ENCODE measurements at regions not wholly inside any gene's neighbourhood (a gene's known extent, or its start where the extent isn't known, plus 50 kb on each side); places are given as distances from the start of the nearest gene placed in this dataset.
"Not testable (repeated sequence)": the region's sequence is repeated elsewhere in the genome, so short reads cannot be mapped to it uniquely, and the experiment has no call there.

DNA sequence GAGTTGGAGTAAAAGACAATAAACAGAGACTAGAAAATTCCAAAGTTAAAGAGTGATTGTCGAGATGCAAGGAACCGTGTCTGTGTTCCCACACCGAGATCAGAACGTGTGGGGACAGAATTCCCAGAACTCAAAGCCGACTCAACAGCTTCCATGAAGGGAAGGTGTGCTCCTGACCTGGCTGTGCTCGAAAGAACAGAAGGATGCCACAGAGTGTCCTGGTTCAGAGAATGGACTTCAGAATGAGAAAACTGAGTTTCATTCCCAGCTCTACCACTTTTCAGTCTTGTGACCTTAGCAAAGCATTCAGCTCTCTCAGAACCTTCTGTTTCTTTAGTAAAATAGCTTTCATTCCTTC is 420.0 kb upstream of the SLC30A5 start:
- DNase-seq: no peak

- no peak for DNase-seq
Observed at GRCh38 chr5:68679041-68679440, 414.8 kb upstream of the SLC30A5 start.

DNA sequence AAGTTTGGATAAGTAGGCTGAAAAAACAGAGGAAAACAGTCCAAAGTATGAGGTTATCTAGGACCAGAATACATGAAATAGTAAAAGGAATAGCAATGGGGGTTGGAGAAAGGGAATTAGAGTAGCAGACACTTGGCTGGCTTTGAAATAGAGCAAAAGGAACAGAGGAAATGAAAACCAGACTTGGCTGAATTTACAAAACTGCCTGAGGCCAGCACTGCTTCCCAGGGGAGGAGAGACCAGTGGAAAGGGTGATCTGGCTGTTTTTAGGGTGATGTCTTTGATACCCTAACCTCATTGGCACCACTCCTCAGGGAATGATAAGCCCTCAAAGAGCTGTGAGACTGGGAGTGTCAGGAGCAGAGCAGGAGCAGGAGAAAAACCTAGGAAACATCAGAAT is 413.4 kb upstream of the SLC30A5 start:
- no peak for DNase-seq

DNA sequence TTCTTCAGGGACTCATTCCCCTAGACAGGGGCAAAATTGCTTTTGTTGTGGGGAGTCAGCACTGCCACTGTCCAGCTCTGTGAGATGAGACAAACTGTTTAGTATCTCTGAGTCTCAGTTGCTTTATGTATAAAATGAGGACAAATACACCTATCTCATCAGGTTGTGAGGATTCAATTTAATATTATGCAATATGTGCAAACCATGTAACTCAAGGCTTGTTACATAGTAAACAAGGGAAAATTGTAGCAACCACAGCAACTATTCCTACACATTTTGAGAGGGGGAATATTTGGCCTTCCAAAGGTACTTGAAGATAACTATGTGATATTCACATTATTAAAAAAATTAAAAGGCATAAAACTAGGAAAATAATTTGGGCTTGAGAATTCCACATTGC is 411.9 kb upstream of the SLC30A5 start:
- DNase-seq: no peak

- no peak for DNase-seq
Observed at GRCh38 chr5:68682400-68683160, 411.2 kb upstream of the SLC30A5 start.

GRCh38 chr5:68683632-68684036 is 410.2 kb upstream of the SLC30A5 start:
- no peak for DNase-seq

- DNase-seq: no peak
Observed at GRCh38 chr5:68685863-68686262, 408.0 kb upstream of the SLC30A5 start.

DNA sequence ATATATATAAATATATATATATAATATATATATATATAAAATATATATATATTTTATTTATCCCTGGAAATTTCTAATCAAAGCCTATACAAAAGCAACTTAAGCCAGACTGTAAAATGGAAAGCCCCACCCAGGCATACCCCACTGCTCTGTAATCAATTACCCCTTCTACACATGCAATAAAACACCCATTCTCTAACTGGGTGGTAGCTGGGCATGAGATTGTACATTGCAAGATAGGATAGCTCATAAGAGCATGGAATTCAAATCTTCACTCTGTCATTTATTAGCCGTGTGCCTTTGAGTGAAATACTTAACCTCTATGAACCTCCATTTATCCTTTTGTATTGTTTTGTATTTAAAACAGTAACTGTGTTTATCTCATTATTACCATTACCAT is 405.3 kb upstream of the SLC30A5 start:
- no peak for DNase-seq

DNA sequence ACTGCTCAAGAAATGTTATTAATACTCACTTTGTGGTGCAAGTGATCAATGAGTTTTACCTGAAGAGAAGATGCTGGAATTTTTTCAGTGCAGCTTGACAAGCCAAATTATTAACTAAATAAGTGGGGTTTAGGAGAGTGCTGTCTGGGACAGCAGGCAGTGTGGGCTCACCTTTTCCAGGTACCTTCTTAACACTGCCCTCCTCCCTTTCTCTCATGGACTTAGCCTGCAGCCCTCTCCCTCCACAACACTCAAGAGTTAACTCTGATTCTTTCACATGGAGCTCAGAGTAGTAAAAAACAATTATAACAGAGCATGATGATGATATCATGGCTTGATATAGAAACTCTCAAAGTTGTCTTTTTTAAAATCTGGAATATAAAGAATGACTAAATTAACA is 404.8 kb upstream of the SLC30A5 start:
- DNase-seq: no peak

GRCh38 chr5:68691874-68692273 is 401.9 kb upstream of the SLC30A5 start:
- DNase-seq: not testable (repeated sequence)

DNA sequence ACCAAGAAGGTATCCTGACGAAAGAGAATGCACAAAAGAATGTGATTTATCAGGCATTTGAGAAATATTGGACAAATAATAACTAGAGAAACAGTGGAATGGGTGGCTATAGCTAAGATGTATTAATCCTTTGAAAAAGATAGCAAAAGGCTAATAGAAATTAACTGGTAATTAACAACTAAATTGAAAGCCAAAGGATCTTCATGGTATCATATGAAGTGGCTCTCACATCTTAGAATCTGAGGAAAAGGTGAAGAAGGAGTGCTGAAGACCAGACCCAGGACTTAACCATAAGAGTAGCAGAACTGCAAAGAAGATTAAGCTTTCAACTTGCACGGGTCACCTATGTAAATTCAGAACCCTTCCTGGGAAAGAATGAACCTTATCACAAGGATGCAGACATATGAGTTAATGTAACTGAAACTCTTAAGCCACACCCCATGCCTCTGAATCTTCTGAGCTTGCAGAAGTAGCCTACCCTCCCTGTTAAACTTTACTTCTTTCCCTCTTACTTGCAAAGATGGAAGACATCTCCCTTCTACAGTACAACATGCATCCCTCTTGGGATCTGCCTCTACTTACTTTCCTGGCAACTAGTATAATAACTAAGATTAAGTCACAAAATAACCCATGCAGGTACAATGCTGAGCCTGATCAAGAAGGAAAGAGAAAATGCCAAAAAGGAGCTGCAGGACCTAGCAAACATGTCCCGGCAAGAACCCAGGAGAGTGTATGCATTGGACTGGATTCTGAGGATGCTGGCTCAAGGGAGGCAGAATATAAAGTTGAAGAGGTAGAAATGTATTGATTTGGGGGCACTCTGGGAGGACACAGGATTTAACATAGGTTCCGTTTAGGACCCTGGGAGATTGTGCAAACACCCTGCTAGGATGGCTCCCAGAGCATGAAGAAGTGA is 395.5 kb upstream of the SLC30A5 start:
- no peak for DNase-seq

DNA sequence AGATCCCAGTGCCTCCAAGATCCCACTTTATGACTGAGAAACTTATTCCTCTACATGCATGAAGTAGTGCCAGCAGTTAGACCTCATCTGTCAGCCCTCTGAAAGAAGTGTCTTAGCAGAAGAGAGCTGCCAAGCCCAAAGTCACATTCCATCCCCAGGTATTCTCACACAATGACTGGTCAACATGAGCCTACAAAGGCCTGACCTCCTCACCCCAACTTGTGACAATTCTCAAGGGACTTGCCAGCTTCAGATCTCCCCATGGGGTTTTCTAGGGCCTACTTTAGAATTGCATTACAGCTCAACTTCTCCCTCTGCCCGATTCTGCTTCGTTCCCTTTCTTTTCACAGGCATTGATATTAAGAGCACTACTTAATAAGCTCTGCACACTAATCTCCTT is 393.8 kb upstream of the SLC30A5 start:
- no peak for DNase-seq

DNA sequence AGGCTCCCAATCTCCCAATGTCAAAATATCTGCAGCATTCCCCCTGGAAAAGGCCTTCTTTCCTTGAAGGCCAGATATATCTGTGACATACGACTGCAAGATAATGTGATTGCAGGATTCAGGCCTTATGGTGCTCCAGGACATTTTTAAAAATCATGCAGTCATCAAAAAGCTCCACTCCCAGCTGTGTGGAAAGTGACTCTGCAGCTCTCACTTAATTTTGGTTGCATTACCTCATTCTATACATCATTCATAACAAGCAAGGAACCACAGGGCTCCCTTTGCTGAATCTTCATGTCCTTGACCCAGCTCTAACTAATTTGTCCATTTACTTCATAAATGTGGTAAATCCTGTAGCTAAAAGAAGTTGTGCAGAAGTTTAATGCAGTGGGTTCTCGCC is 386.2 kb upstream of the SLC30A5 start:
- no peak for DNase-seq

- DNase-seq: no peak
Observed at GRCh38 chr5:68708156-68708841, 385.5 kb upstream of the SLC30A5 start.

- DNase-seq: no peak
Observed at GRCh38 chr5:68708842-68709170, 385.0 kb upstream of the SLC30A5 start.

DNA sequence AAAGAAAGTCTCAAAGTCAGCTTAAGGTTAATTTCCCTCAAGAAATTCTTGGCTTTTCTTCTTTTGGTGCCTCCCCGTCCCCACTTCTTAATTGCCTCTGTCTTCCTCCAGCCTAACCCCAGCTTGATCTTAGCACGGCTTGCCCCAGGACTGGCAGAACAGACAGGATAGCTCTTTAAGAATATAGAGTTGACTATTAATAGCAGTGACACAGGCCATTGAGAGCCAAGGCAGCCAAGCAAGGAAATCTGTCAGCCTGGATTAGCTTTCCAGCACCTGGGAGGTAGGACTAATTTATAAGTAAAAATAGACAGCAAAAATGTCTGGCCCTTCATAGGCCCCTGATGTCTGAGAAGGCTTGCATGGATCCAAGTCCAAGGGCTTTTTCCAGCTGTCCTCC is 384.6 kb upstream of the SLC30A5 start:
- DNase-seq: no peak

DNA sequence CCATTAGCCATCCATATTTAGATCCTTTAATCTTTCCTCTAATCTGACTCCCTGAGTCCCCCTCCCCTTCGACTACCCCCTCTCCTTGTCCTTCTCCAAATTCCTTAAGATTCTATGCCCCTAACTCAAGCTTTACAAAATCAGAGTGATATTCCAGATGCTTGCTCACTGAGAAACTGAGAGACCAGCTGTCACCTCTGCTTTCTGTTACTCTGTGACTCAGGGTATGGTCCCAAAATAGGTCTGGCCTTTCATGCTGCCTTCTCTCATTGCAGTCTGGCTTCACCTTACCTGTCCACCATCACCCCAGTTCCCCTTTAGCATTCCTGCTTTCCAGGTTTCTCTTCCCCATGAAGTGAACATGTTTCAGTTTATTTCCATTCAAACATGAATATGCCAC is 383.3 kb upstream of the SLC30A5 start:
- no peak for DNase-seq

GRCh38 chr5:68711293-68712200 is 382.3 kb upstream of the SLC30A5 start:
- DNase-seq: no peak

DNA sequence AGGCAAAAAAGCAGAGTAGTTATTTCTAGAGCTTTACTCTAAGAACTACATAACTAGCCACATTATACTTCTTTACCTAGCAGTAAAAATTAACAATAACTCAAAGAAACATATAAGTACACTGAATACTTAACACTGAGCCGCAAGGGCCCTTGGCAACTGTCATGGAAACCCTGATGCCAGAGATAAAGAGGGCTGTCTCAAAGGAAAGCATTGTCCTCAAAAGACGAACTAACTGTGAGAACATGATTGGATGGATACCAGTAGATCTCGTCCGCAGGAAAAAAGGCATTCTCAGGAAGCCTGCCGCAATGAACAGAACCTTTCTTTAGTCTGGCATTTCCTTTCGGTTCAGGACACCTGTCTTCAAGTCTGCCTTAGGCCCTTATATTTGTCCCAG is 379.0 kb upstream of the SLC30A5 start:
- DNase-seq: no peak

GRCh38 chr5:68720884-68721610 is 372.8 kb upstream of the SLC30A5 start:
- DNase-seq: no peak

GRCh38 chr5:68722357-68722756 is 371.5 kb upstream of the SLC30A5 start:
- DNase-seq: no peak

All from cerebellar nuclear complex (tissue), 1 donor.